Glutamatergic neuron (in vitro differentiated cells): ENCODE measurements at regions not wholly inside any gene's neighbourhood (a gene's known extent, or its start where the extent isn't known, plus 50 kb on each side); places are given as distances from the start of the nearest gene placed in this dataset.
A peak's percentile ranks its signal among the peaks of the same experiment; 100 is the strongest.

Experiments
- DNase-seq: peaks from one replicate; pipeline ENCODE4 v3.0.0; 2022
- H3K27ac Mint-ChIP-seq: one replicate; pipeline ENCODE4 v1.8.0; 2020; ENCODE audit warnings: mild to moderate bottlenecking, mixed read lengths, inconsistent platforms; ENCODE audit not compliant: unreplicated experiment
- H3K27me3 Mint-ChIP-seq: one replicate; pipeline ENCODE4 v1.8.0; 2020; ENCODE audit warnings: mild to moderate bottlenecking, moderate library complexity, mixed read lengths, inconsistent platforms; ENCODE audit not compliant: unreplicated experiment
- H3K36me3 Mint-ChIP-seq: one replicate; pipeline ENCODE4 v1.8.0; 2020; ENCODE audit warnings: mild to moderate bottlenecking, mixed read lengths, inconsistent platforms; ENCODE audit not compliant: unreplicated experiment
- H3K4me1 Mint-ChIP-seq: one replicate; pipeline ENCODE4 v1.8.0; 2020; ENCODE audit warnings: mild to moderate bottlenecking, low read depth, mixed read lengths, inconsistent platforms; ENCODE audit not compliant: unreplicated experiment
- H3K4me3 Mint-ChIP-seq: one replicate; pipeline ENCODE4 v1.8.0; 2020; ENCODE audit warnings: mild to moderate bottlenecking, mixed read lengths, inconsistent platforms; ENCODE audit not compliant: unreplicated experiment
- H3K9me3 Mint-ChIP-seq: one replicate; pipeline ENCODE4 v1.8.0; 2020; ENCODE audit warnings: mild to moderate bottlenecking, moderate library complexity, mixed read lengths, inconsistent platforms; ENCODE audit not compliant: unreplicated experiment
- TF ChIP-seq, protein P1 (sequence below): fragments of 200-600 bp; sonication (generic); IDR thresholded peaks from one replicate; pipeline ENCODE4 v1.5.0; 2021; ENCODE audit not compliant: partially characterized antibody, unreplicated experiment

DNA sequence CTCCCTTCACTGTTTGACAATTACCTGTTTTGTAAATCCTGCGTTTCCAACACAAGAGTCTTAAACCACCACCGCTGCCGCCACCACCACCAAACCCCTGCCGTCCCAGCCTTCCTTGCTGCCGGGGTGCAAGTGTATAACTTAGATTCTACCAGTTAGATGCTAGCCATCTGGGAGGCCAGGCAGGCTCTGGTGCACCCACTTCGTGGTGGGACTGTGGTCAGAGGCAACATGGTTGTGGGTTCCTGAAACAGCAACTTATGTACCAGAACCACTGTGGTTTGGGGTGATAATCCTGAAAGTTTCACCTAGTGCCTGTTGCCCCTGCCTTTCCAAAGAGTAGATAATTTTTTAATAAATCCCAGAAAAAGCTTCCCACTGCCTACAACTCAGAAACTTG is 510.5 kb downstream of the CCSER2 start:
- TF ChIP-seq, protein P1, sequence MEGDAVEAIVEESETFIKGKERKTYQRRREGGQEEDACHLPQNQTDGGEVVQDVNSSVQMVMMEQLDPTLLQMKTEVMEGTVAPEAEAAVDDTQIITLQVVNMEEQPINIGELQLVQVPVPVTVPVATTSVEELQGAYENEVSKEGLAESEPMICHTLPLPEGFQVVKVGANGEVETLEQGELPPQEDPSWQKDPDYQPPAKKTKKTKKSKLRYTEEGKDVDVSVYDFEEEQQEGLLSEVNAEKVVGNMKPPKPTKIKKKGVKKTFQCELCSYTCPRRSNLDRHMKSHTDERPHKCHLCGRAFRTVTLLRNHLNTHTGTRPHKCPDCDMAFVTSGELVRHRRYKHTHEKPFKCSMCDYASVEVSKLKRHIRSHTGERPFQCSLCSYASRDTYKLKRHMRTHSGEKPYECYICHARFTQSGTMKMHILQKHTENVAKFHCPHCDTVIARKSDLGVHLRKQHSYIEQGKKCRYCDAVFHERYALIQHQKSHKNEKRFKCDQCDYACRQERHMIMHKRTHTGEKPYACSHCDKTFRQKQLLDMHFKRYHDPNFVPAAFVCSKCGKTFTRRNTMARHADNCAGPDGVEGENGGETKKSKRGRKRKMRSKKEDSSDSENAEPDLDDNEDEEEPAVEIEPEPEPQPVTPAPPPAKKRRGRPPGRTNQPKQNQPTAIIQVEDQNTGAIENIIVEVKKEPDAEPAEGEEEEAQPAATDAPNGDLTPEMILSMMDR = no peak
- H3K27me3 Mint-ChIP-seq = peaks cover 2% of the 10 kb centered on the region
- no peak for DNase-seq
- no peaks in the 10 kb centered on the region for H3K9me3 Mint-ChIP-seq
- H3K4me1 Mint-ChIP-seq = no peaks in the 10 kb centered on the region
- H3K27ac Mint-ChIP-seq = no peak overlapping the region
- no peak overlapping the region for H3K4me3 Mint-ChIP-seq
- H3K36me3 Mint-ChIP-seq = peaks cover 7% of the 10 kb centered on the region

DNA sequence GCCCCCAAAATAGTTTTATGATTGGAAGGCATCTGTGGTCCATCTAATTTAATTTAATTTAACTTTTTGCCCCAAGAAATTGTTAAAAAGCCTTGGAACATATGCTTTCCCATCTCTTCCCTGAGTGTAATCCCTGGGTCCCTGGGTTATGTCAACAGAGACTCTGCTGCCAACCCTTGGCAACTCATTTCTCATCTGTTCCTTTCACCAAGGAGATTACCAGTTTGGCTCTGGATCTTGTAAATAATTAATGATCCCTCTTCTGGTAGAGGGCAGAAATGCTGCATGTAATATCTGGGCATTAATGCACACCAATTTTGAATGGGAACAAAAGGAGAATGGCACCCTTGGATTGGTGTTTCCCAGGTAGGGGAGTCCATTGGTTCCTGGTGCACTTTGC is 514.2 kb downstream of the CCSER2 start:
- Mint-ChIP-seq H3K27me3 (no peaks in the 10 kb centered on the region), H3K36me3 (peaks cover 7% of the 10 kb centered on the region)
- DNase-seq = no peak

DNA sequence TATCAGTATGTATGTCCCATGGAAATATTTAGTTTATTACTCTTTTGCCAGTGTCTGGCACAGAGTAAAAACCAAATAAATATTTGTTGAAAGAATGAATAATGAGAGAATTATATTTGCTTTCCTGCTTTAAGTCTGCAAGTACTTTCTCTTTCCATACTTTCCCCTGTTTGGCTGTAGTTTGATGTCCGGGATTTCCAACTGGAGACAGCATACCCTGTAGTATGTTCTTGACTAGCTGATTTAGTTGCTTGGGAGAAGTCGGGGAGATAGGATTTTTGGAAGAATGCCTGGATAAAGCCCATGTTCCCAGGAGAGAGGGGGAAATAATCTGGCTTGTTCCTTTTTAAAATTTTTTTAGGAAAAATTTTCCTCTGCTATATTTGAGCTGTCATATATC is 516.1 kb downstream of the CCSER2 start:
- H3K36me3 Mint-ChIP-seq = peaks cover 7% of the 10 kb centered on the region

More for the DNA sequence above, 514.2 kb downstream of the CCSER2 start:
- peaks cover 1% of the 10 kb centered on the region for H3K9me3 Mint-ChIP-seq
- TF ChIP-seq, protein P1 = no peak
- no peak overlapping the region for H3K4me3 Mint-ChIP-seq
- H3K4me1 Mint-ChIP-seq = peaks cover 14% of the 10 kb centered on the region
- no peak overlapping the region for H3K27ac Mint-ChIP-seq

DNA sequence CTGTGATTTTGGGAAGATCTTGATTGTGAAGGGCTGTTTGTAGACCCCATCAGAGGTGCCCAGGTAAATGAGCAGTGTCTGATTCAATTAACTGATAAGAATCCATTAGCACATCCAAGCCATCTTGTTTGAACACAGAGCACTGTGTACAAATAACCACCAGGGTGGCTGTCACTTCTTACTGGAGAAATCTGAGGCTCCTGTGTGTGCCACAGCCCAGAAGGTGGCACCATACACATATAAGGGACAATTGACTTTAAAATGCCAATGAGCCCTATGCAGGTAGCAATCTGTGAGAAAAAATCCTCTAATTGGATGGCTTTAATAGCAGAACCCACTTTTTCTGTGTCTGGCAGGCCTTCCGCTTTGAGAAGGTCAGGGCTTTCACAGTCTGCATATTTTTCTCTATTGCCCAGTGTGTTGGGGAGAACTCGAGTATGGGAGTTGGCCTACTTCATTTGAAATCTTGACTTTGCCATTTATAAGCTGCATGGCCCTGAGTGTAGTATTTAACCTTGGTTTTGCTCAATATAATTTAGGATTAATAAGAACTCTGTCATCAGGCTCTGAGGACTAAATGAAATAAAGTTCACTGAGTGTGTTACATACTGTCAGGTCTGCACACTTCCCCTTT is 517.4 kb downstream of the CCSER2 start:
- Mint-ChIP-seq H3K4me3 (no peak overlapping the region), H3K36me3 (peaks cover 7% of the 10 kb centered on the region), H3K9me3 (peaks cover 1% of the 10 kb centered on the region), H3K4me1 (peaks cover 17% of the 10 kb centered on the region), H3K27ac (no peak overlapping the region), H3K27me3 (no peaks in the 10 kb centered on the region)
- no peak for DNase-seq
- TF ChIP-seq, protein P1 = no peak

More for the DNA sequence above, 516.1 kb downstream of the CCSER2 start:
- DNase-seq = no peak
- H3K4me3 Mint-ChIP-seq = no peak overlapping the region
- H3K9me3 Mint-ChIP-seq = peaks cover 1% of the 10 kb centered on the region
- H3K4me1 Mint-ChIP-seq = peaks cover 17% of the 10 kb centered on the region
- TF ChIP-seq, protein P1 = no peak
- H3K27me3 Mint-ChIP-seq = no peaks in the 10 kb centered on the region
- no peak overlapping the region for H3K27ac Mint-ChIP-seq

DNA sequence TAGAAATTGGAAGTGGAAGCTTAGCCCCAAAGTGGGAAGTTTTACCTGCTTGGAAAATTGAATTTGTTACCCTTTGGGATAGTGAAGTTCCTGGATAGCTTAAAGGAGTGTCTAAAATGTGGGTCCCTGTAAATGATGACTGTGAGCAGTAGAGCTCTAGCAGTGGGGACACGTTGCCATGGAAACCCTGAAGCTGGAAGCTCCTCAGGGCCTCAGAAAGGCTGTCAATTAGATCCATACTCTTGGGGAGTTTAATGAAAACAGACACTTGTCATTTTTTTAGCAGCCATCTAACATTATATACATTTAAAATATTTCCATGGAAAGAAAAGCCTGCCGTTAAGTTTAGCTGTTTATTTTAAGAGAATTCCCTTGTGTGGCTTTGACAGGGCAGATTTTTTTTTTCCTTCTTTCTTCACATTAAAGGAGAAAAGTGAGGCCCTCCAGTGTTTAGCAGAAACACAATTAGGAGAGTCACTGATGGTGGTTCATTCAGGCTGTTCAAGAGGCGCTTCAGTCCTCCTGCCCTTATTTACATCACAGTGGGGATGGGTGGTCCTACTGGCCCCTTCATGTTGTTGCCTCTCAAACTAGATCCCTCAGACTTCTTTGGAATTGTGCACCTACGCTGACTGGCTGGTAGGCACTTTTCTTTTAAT is 518.4 kb downstream of the CCSER2 start:
- Mint-ChIP-seq H3K4me1 (peaks cover 17% of the 10 kb centered on the region), H3K9me3 (peaks cover 1% of the 10 kb centered on the region), H3K27me3 (no peaks in the 10 kb centered on the region), H3K4me3 (no peak overlapping the region), H3K36me3 (peaks cover 7% of the 10 kb centered on the region), H3K27ac (no peak overlapping the region)
- peak; percentile 27 for DNase-seq
- TF ChIP-seq, protein P1 = no peak
